ENCODE measurements at regions not wholly inside any gene's neighbourhood (a gene's known extent, or its start where the extent isn't known, plus 50 kb on each side); places are given as distances from the start of the nearest gene placed in this dataset.

GRCh38 chr2:72004201-72004915, 143.3 kb downstream of the CYP26B1 start:
- no peak overlapping the region for H3K27ac ChIP-seq
- no peak overlapping the region for H3K4me3 ChIP-seq
- H3K9ac ChIP-seq (ENCODE audit: insufficient read length): no peak overlapping the region
- H3K9me3 ChIP-seq (ENCODE audit: low read depth, low read length): no peaks in the 10 kb centered on the region
- no peak for TF ChIP-seq EZH2 (IDR thresholded peaks at IDR 0.05)
- TF ChIP-seq POLR2AphosphoS5 (IDR thresholded peaks at IDR 0.05; ENCODE audit: borderline replicate concordance, low read depth, low read length): no peak
- TF ChIP-seq FOXP2 (optimal IDR thresholded peaks at IDR 0.05; ENCODE audit: control extremely low read depth, extremely low read length, insufficient read depth): no peak
- no peaks in the 10 kb centered on the region for H3K36me3 ChIP-seq (ENCODE audit: insufficient read depth, low read length)
- no peak for DNase-seq (ENCODE audit: low read depth, low spot score)

GRCh38 chr2:72003796-72004195, 143.9 kb downstream of the CYP26B1 start:
- no peaks in the 10 kb centered on the region for H3K9me3 ChIP-seq (ENCODE audit: low read depth, low read length)
- TF ChIP-seq FOXP2 (optimal IDR thresholded peaks at IDR 0.05; ENCODE audit: control extremely low read depth, extremely low read length, insufficient read depth): no peak
- no peak for TF ChIP-seq POLR2AphosphoS5 (IDR thresholded peaks at IDR 0.05; ENCODE audit: borderline replicate concordance, low read depth, low read length)
- no peak for TF ChIP-seq EZH2 (IDR thresholded peaks at IDR 0.05)
- no peak for DNase-seq (ENCODE audit: low read depth, low spot score)
- H3K9ac ChIP-seq (ENCODE audit: insufficient read length): no peak overlapping the region
- H3K36me3 ChIP-seq (ENCODE audit: insufficient read depth, low read length): no peaks in the 10 kb centered on the region
- no peak overlapping the region for H3K27ac ChIP-seq
- no peak overlapping the region for H3K4me3 ChIP-seq

GRCh38 chr2:72003124-72003523, 144.5 kb downstream of the CYP26B1 start:
- H3K36me3 ChIP-seq (ENCODE audit: insufficient read depth, low read length): no peaks in the 10 kb centered on the region
- no peak overlapping the region for H3K9ac ChIP-seq (ENCODE audit: insufficient read length)
- no peaks in the 10 kb centered on the region for H3K9me3 ChIP-seq (ENCODE audit: low read depth, low read length)
- no peak overlapping the region for H3K27ac ChIP-seq
- H3K4me3 ChIP-seq: no peak overlapping the region
- no peak for DNase-seq (ENCODE audit: low read depth, low spot score)
- TF ChIP-seq FOXP2 (optimal IDR thresholded peaks at IDR 0.05; ENCODE audit: control extremely low read depth, extremely low read length, insufficient read depth): no peak
- TF ChIP-seq POLR2AphosphoS5 (IDR thresholded peaks at IDR 0.05; ENCODE audit: borderline replicate concordance, low read depth, low read length): no peak
- TF ChIP-seq EZH2 (IDR thresholded peaks at IDR 0.05): no peak

- Histone ChIP-seq H3K4me3 (no peak overlapping the region), H3K9me3 (ENCODE audit: low read depth, low read length) (no peaks in the 10 kb centered on the region), H3K27ac (no peak overlapping the region), H3K36me3 (ENCODE audit: insufficient read depth, low read length) (no peaks in the 10 kb centered on the region), H3K9ac (ENCODE audit: insufficient read length) (no peak overlapping the region)
- DNase-seq (ENCODE audit: low read depth, low spot score): no peak
- no peak for TF ChIP-seq EZH2 (IDR thresholded peaks at IDR 0.05)
- no peak for TF ChIP-seq FOXP2 (optimal IDR thresholded peaks at IDR 0.05; ENCODE audit: control extremely low read depth, extremely low read length, insufficient read depth)
- no peak for TF ChIP-seq POLR2AphosphoS5 (IDR thresholded peaks at IDR 0.05; ENCODE audit: borderline replicate concordance, low read depth, low read length)
These were observed 145.5 kb downstream of the CYP26B1 start for GRCh38 chr2:72001937-72002690.

GRCh38 chr2:72000110-72000509, 147.6 kb downstream of the CYP26B1 start:
- TF ChIP-seq EZH2 (IDR thresholded peaks at IDR 0.05) (no peak), POLR2AphosphoS5 (IDR thresholded peaks at IDR 0.05; ENCODE audit: borderline replicate concordance, low read depth, low read length) (no peak), FOXP2 (optimal IDR thresholded peaks at IDR 0.05; ENCODE audit: control extremely low read depth, extremely low read length, insufficient read depth) (no peak)
- Histone ChIP-seq H3K9me3 (ENCODE audit: low read depth, low read length) (no peaks in the 10 kb centered on the region), H3K27ac (no peak overlapping the region), H3K9ac (ENCODE audit: insufficient read length) (no peak overlapping the region), H3K36me3 (ENCODE audit: insufficient read depth, low read length) (no peaks in the 10 kb centered on the region), H3K4me3 (no peak overlapping the region)
- no peak for DNase-seq (ENCODE audit: low read depth, low spot score)

GRCh38 chr2:71999580-71999979, 148.1 kb downstream of the CYP26B1 start:
- TF ChIP-seq POLR2AphosphoS5 (IDR thresholded peaks at IDR 0.05; ENCODE audit: borderline replicate concordance, low read depth, low read length) (no peak), EZH2 (IDR thresholded peaks at IDR 0.05) (no peak), FOXP2 (optimal IDR thresholded peaks at IDR 0.05; ENCODE audit: control extremely low read depth, extremely low read length, insufficient read depth) (no peak)
- H3K4me3 ChIP-seq: no peak overlapping the region
- no peaks in the 10 kb centered on the region for H3K36me3 ChIP-seq (ENCODE audit: insufficient read depth, low read length)
- H3K27ac ChIP-seq: no peak overlapping the region
- no peak for DNase-seq (ENCODE audit: low read depth, low spot score)
- no peak overlapping the region for H3K9ac ChIP-seq (ENCODE audit: insufficient read length)
- no peaks in the 10 kb centered on the region for H3K9me3 ChIP-seq (ENCODE audit: low read depth, low read length)

- no peak overlapping the region for H3K9ac ChIP-seq (ENCODE audit: insufficient read length)
- H3K9me3 ChIP-seq (ENCODE audit: low read depth, low read length): no peaks in the 10 kb centered on the region
- H3K27ac ChIP-seq: no peak overlapping the region
- H3K4me3 ChIP-seq: no peak overlapping the region
- TF ChIP-seq POLR2AphosphoS5 (IDR thresholded peaks at IDR 0.05; ENCODE audit: borderline replicate concordance, low read depth, low read length) (no peak), FOXP2 (optimal IDR thresholded peaks at IDR 0.05; ENCODE audit: control extremely low read depth, extremely low read length, insufficient read depth) (no peak), EZH2 (IDR thresholded peaks at IDR 0.05) (no peak)
- DNase-seq (ENCODE audit: low read depth, low spot score): no peak
- no peaks in the 10 kb centered on the region for H3K36me3 ChIP-seq (ENCODE audit: insufficient read depth, low read length)
These were observed 149.8 kb downstream of the CYP26B1 start for GRCh38 chr2:71997843-71998242.

GRCh38 chr2:71995067-71995665, 152.5 kb downstream of the CYP26B1 start:
- Histone ChIP-seq H3K27ac (no peak overlapping the region), H3K4me3 (no peak overlapping the region), H3K9me3 (ENCODE audit: low read depth, low read length) (no peaks in the 10 kb centered on the region), H3K36me3 (ENCODE audit: insufficient read depth, low read length) (no peaks in the 10 kb centered on the region), H3K9ac (ENCODE audit: insufficient read length) (no peak overlapping the region)
- no peak for DNase-seq (ENCODE audit: low read depth, low spot score)
- TF ChIP-seq POLR2AphosphoS5 (IDR thresholded peaks at IDR 0.05; ENCODE audit: borderline replicate concordance, low read depth, low read length) (no peak), FOXP2 (optimal IDR thresholded peaks at IDR 0.05; ENCODE audit: control extremely low read depth, extremely low read length, insufficient read depth) (no peak), EZH2 (IDR thresholded peaks at IDR 0.05) (no peak)
